Adrenal gland (tissue), 9 donors: ENCODE measurements at regions not wholly inside any gene's neighbourhood (a gene's known extent, or its start where the extent isn't known, plus 50 kb on each side); places are given as distances from the start of the nearest gene placed in this dataset.

ENCODE experiments used
- DNase-seq, 7 donors: peaks; one replicate each; pipeline ENCODE4 v3.0.0-alpha.2; 2019 to 2020
- H3K27ac ChIP-seq, 5 donors: fragments of 200-600 bp; sonication (generic) in 4 of 5; 1 replicate in 3 of 5; 2 replicates in 2 of 5; pipeline versions ENCODE4 v1.5.1 to v1.8.0; 2016 to 2020; ENCODE audit warnings: mild to moderate bottlenecking in 1 of 5
- H3K27me3 ChIP-seq: fragments of 200-600 bp; 2 replicates; pipeline ENCODE4 v1.8.0; 2021
- H3K36me3 ChIP-seq, 2 donors: fragments of 200-600 bp; replicated peaks in 1 of 2; 1 replicate in 1 of 2; 2 replicates in 1 of 2; pipeline versions ENCODE4 v1.5.1 to v1.8.0; 2018 to 2022
- H3K4me1 ChIP-seq, 2 donors: fragments of 200-600 bp; replicated peaks in 1 of 2; 1 replicate in 1 of 2; 2 replicates in 1 of 2; pipeline versions ENCODE4 v1.5.1 to v1.8.0; 2018 to 2021
- H3K4me3 ChIP-seq, 4 donors: fragments of 200-600 bp; sonication (generic) in 3 of 4; one replicate each; pipeline ENCODE4 v1.5.1; 2016 to 2018
- H3K9me3 ChIP-seq, 3 donors: fragments of 200-600 bp; sonication (generic) in 1 of 3; replicated peaks in 1 of 3; 1 replicate in 2 of 3; 2 replicates in 1 of 3; pipeline versions ENCODE4 v1.5.1 to v1.8.0; 2016 to 2021
- POLR2A ChIP-seq, 2 donors: fragments of 450-650 bp; IDR thresholded peaks; one replicate each; pipeline ENCODE4 v1.6.1; 2017; ENCODE audit warnings: antibody characterized with exemption in 2 of 2, mild to moderate bottlenecking in 2 of 2, moderate library complexity in 1 of 2
- WGBS, 4 donors: extraction: QIAGEN DNeasy Blood & Tissue Kit in 2 of 4; methylation state at CpG; one replicate each; pipeline versions ENCODE4 v1.1.5 to v1.1.7; 2013 to 2017; 5-methylcytosine and 5-hydroxymethylcytosine counted together
- intact Hi-C, 2 donors: fragments of 100-400 bp; cut with DNase I; formaldehyde crosslinking; loops; one replicate each; pipeline versions ENCODE4 v1.14.1 to v1.15.0; 2022 to 2023
- TF ChIP-seq, protein P1 (sequence below), 6 experiments: fragments of 450-650 bp in 4 of 6; fragments of 200-600 bp in 2 of 6; sonication (generic) in 1 of 6; IDR thresholded peaks; 1 replicate in 5 of 6; 2 replicates in 1 of 6; pipeline versions ENCODE4 v1.5.1 to v1.8.0; 2016 to 2021; ENCODE audit warnings: antibody characterized with exemption in 6 of 6, mild to moderate bottlenecking in 2 of 6, moderate library complexity in 1 of 6
- donor health status: healthy with polysubstance abuse.
- donor health status: Bipolar disorder and iron deficiency.
- donor health status: DM: yes; HTN: yes; CAD: no.
- donor health status: DM: no; HTN: no; CAD: no.
- donor health status: DM: no; HTN: no; CAD: no.

DNA sequence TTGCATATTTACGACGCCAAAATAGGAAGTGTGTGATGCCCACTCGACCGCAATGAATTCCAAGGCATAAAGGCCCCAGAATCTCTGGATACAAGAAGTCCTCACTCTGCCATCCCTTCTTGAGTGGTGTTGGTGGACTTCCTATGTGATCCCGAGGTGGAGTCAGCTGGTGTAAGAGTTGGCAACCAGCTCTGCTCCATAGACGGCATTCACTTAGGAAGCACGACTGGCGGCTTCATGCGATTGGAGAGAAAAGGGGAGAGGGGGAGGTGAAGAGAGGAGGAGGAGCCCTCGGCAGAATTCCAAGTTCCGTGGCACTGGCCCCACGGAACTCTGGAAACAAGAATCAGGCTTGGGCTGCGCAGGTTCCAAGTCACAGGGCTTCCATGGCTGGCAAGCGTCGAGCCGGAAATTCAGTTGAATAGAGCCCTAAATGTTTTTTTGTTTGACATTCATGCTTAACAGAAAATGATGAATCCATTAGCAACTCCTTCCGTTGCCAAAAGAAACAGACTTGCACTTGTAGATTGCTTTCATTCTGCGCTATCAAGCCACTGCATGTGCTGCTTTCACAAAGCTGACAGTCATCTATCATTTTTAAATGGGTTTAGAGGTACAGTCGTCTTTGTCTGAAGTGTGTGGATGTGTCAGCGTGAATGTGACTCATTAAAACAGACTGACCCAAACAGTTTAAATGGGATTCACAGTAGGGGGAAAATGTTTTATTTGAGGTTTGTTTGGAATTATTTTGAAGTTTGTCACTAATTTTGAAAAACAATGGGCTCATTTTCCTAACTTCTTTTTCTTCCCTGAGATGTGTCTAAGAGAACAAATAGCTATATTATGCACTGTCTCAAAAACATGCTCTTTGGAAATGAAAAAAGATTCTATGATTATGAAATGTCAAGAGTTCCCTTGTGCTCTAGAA is 428.3 kb upstream of the ATP11B start:
- no peak for TF ChIP-seq POLR2A (IDR thresholded peaks at IDR 0.05)
- TF ChIP-seq, protein P1, sequence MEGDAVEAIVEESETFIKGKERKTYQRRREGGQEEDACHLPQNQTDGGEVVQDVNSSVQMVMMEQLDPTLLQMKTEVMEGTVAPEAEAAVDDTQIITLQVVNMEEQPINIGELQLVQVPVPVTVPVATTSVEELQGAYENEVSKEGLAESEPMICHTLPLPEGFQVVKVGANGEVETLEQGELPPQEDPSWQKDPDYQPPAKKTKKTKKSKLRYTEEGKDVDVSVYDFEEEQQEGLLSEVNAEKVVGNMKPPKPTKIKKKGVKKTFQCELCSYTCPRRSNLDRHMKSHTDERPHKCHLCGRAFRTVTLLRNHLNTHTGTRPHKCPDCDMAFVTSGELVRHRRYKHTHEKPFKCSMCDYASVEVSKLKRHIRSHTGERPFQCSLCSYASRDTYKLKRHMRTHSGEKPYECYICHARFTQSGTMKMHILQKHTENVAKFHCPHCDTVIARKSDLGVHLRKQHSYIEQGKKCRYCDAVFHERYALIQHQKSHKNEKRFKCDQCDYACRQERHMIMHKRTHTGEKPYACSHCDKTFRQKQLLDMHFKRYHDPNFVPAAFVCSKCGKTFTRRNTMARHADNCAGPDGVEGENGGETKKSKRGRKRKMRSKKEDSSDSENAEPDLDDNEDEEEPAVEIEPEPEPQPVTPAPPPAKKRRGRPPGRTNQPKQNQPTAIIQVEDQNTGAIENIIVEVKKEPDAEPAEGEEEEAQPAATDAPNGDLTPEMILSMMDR (IDR thresholded peaks at IDR 0.05): no peak
- no peak for DNase-seq
- intact Hi-C loops: no loop called here

DNA sequence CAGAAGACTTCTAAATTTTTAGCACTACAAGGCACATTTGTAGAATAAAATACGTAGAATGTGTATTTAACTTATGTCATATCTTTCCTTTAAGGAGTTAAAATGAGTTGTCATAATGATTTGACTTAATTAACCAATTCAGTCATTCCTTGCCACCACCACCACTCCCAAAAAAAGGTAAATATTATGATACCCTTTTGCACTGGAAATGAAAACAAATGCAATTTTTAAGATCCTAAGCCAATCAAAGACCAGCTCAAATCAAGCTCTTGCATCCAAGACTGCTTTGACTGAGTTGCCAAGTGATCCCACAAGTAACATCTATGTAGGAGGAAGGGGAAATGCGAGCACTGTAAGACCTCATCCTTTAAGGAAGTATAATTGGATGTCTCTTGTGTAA is 426.6 kb upstream of the ATP11B start:
- 65 to 76% (median 72%) methylated on average over 2 of the region's 2 CpGs for WGBS, 4 donors
- no peaks in the 10 kb centered on the region for H3K36me3 ChIP-seq
- H3K27me3 ChIP-seq: no peaks in the 10 kb centered on the region
- no peaks in the 10 kb centered on the region for H3K9me3 ChIP-seq
- no peaks in the 10 kb centered on the region for H3K4me1 ChIP-seq
- intact Hi-C loops: no loop called here
- no peak overlapping the region for H3K27ac ChIP-seq
- H3K4me3 ChIP-seq: no peak overlapping the region
- no peak for TF ChIP-seq POLR2A (IDR thresholded peaks at IDR 0.05)
- TF ChIP-seq, protein P1 (IDR thresholded peaks at IDR 0.05): no peak
- no peak for DNase-seq

More for the DNA sequence above, 428.3 kb upstream of the ATP11B start:
- no peak overlapping the region for H3K4me3 ChIP-seq
- no peaks in the 10 kb centered on the region for H3K9me3 ChIP-seq
- no peaks in the 10 kb centered on the region for H3K4me1 ChIP-seq
- no peaks in the 10 kb centered on the region for H3K36me3 ChIP-seq
- 60 to 66% (median 63%) methylated on average over 20 of the region's 20 CpGs for WGBS, 4 donors
- no peaks in the 10 kb centered on the region for H3K27me3 ChIP-seq
- H3K27ac ChIP-seq: no peak overlapping the region

- no peak overlapping the region for H3K4me3 ChIP-seq
- no peak overlapping the region for H3K27ac ChIP-seq
- no peaks in the 10 kb centered on the region for H3K4me1 ChIP-seq
- no peaks in the 10 kb centered on the region for H3K9me3 ChIP-seq
- WGBS, 4 donors: 85 to 95% (median 90%) methylated on average over 1 of the region's 1 CpG
- intact Hi-C loops: no loop called here
- no peak for DNase-seq
- no peaks in the 10 kb centered on the region for H3K36me3 ChIP-seq
- TF ChIP-seq POLR2A (IDR thresholded peaks at IDR 0.05): no peak
- no peaks in the 10 kb centered on the region for H3K27me3 ChIP-seq
These were observed 423.4 kb upstream of the ATP11B start for GRCh38 chr3:182369861-182370260.

DNA sequence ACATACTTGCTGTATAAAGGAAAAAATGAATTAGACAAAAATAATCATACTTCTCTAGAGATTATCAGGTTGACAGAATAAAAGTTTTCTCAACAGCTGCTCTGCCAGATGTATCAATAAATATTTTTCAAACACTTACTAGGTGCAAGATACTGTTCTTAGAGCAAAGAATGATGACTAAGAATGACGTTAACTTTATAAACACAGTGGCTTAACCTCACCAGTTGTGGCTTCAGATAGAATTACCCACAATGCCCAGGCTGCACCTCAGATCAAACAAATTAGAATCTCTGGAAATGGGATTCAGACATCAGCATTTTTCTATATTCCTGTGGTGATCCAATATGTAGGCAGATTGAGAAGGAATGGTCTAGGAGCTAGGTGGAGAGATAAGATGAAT is 422.4 kb upstream of the ATP11B start:
- Histone ChIP-seq H3K27ac (no peak overlapping the region), H3K36me3 (no peaks in the 10 kb centered on the region), H3K4me1 (no peaks in the 10 kb centered on the region), H3K9me3 (no peaks in the 10 kb centered on the region), H3K4me3 (no peak overlapping the region), H3K27me3 (no peaks in the 10 kb centered on the region)
- intact Hi-C loops: no loop called here
- TF ChIP-seq POLR2A (IDR thresholded peaks at IDR 0.05): no peak
- TF ChIP-seq, protein P1 (IDR thresholded peaks at IDR 0.05): no peak
- DNase-seq: no peak
- 53 to 73% (median 68%) methylated on average over 1 of the region's 1 CpG for WGBS, 4 donors

DNA sequence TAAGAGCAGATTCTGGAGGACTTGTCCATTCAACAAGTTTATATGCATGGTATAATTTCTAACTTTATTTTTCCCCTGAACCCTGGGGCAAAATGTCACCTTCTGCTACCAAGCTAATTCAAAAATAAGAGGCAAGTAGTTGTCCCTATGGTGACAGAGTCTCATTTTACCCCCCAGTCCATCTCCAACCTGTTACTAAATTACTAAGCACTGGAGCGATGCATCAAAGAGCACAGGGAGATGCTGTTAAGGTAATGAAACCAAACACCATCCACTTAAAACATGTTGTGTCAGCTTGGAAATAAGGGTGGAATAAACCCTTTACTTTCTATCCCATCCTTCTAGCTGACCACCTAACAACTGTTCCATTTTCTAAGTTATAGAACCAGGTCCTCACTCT is 417.4 kb upstream of the ATP11B start:
- intact Hi-C loops: no loop called here
- DNase-seq: no peak

More for the DNA sequence above, 417.4 kb upstream of the ATP11B start:
- H3K9me3 ChIP-seq: no peaks in the 10 kb centered on the region
- no peaks in the 10 kb centered on the region for H3K4me1 ChIP-seq
- no peak overlapping the region for H3K4me3 ChIP-seq
- TF ChIP-seq, protein P1 (IDR thresholded peaks at IDR 0.05): no peak
- no peak for TF ChIP-seq POLR2A (IDR thresholded peaks at IDR 0.05)
- H3K36me3 ChIP-seq: no peaks in the 10 kb centered on the region
- WGBS, 4 donors: 72 to 88% (median 88%) methylated on average over 1 of the region's 1 CpG
- no peaks in the 10 kb centered on the region for H3K27me3 ChIP-seq
- no peak overlapping the region for H3K27ac ChIP-seq
